Smooth muscle cell of the brain vasculature (primary cell): ENCODE measurements at regions not wholly inside any gene's neighbourhood (a gene's known extent, or its start where the extent isn't known, plus 50 kb on each side); places are given as distances from the start of the nearest gene placed in this dataset.

Source experiments
- DNase-seq: peaks from one replicate; pipeline ENCODE4 v3.0.0-alpha.2; 2012; ENCODE audit warnings: low read depth, low spot score

DNA sequence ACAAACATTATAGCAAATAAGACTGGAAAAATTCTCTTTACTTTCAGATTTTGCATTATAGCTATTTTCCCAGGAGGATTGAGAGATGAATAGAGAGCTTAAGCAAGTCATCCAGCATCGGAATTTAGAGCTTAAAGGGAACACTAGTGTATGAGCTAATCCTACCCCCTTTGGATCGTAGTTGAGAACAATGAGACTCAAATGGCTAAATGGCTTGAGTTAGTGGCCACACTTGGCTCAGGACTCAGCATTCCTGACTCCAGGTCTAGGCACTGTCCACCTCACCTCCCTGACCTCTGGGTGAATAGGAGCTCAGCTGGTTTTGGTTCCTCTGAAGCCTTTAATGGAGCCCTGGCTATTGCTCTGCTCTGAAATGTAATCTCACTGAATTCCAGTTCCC, 97.5 kb upstream of the CXCR4 start:
- no peak for DNase-seq

DNA sequence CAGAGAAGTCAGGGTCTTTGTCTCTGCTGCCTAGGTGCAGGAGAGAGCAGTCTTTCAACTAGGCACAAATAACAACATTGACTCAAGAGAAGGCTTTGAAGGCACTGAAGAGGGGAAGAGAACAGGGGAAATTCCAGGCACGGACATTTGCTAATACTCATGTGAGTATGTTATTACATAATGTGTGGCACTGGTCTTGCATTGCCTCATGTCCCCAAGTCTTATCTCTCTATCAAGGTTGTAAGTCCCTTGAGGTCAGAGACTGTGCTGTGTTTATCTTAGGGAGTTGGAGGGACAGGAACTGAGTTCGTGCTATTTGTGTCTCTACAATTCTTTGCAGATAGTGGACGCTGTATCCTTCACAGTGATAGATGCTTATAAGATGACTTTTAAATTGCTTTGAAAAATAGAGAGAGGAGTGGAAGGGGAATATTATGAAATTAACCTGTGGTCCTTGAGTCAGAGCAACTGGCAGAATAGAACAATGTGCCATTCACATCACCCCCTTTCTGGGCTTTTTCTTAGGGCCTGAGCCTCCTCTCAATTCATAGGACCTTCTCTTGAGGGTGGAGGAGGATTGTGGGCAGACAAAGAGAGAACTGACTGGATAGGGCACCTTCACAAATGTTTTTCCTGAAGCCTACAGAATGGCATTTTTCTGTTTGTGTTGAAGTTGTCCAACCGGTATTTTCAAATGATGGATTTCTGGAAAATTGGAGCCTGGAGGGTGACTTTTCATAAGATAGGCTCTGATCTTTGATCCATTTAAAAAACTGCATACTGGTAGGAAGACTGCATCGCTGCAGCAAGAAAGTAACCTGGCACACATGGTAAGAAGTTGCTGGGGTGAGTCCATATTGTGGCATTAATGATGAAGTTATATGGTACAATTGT, 96.6 kb upstream of the CXCR4 start:
- no peak for DNase-seq

DNA sequence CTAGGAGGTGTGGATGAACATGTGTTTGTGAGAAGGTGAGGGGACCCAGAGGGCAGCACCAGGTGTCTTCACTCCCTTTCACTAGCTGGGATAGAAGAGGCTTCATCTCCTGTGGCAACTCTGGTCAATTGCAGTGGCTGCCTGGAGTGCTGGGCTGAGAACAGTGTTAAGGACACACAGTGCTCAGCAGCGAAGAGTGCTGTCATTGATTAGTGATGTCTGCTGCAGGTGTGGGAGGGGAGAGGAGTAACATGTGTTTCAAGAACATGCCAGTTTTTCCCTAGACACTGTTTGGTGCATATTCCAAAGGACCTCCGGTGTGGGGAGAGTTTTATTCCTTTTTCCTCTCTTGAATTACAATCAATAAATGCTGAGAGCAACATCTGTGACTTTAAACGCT, 95.9 kb upstream of the CXCR4 start:
- no peak for DNase-seq

GRCh38 chr2:136212426-136213378, 94.8 kb upstream of the CXCR4 start:
- no peak for DNase-seq

DNA sequence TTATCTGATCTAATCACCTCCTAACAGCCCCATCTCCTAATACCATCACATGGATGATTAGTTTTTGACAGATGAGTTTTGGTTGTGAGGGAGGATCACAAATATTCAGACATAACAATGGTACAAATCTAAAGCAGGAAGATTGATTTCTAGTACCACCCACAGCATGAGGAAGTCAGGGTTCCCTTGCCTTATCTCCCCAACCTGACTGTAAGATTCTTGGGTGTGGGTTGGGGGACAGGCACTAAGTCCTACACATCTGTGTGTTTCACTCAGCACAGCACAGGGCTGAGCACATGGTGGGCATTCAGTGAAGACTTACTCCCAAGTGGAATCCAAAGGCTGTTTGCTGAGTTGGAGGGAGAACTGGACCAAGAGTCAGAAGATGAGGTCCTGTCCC, 93.8 kb upstream of the CXCR4 start:
- DNase-seq: no peak

DNA sequence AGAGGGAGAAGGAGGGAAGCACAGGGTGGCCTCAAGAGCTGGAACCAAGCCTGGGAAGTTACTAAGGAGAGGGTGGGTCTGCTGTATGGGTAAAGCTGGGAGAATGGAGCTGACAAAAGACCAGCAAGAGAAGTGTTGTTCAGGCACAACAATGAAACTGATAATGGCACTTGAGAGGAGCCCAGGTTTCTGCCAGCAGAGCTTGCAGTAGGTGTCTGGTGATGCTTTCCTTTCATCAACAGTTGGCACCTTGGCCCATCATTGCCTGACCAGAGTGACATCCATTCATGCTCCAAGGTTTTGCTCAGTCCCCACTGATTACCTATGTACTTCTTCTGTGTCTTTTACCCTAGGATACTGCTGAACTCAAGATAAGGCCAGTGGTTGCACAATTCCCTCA, 92.9 kb upstream of the CXCR4 start:
- no peak for DNase-seq

GRCh38 chr2:136210455-136210805, 92.5 kb upstream of the CXCR4 start:
- no peak for DNase-seq

- no peak for DNase-seq
Measured at GRCh38 chr2:136209561-136210454, 91.9 kb upstream of the CXCR4 start.

- DNase-seq: no peak
Measured at GRCh38 chr2:136208682-136209420, 90.9 kb upstream of the CXCR4 start.

- DNase-seq: no peak
Measured at GRCh38 chr2:136207665-136208064, 89.7 kb upstream of the CXCR4 start.

DNA sequence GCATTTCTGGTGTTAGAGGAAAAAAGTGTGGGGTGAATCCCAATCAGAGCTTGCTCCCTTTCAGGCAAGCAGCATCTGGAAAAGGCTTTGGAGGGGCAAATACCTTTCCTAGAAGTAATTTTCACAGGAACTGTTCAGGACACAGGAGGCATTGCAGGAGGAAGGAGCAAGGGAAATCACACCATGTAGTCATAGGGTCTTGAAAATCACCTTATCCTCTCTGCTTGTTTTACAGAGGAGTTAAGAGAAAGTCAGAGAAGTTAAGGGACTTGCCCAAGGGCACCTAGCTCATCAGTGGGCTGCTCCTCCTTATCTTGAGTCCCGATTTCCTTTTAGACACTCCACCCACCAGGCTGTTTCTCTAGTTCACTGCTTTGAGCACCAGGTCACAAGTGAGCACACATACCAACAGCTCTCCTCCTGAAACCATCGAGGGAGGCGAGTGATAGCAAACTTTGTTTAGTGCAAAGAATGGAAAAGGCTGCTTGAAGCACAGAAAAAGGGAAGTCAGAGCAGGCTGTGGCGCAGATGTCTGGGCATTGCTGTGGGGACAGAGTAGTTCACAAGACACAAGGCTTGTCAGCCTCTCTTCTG, 89.2 kb upstream of the CXCR4 start:
- DNase-seq: no peak

GRCh38 chr2:136206613-136207012, 88.7 kb upstream of the CXCR4 start:
- DNase-seq: no peak

- DNase-seq: no peak
Measured at GRCh38 chr2:136205615-136206014, 87.7 kb upstream of the CXCR4 start.

- DNase-seq: no peak
Measured at GRCh38 chr2:136204971-136205370, 87.0 kb upstream of the CXCR4 start.

DNA sequence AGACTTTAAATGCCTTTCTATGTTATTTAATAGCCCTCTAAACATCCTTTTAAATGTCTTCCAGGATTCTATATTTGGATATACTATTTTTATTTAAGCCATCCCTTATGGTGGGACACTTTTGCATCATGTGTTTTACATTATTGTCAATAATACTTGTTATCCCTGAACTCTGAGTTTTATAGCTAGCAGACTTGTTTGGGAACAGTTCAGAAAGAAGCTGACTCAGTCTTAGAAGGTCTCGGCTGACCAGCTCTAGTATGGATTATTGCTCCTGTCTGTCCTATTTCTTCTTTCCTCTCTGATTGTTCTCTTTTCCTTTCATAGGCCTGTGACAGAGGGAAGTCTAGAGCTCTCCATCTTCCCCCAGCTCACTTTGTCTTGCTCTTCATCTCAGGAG, 77.3 kb upstream of the CXCR4 start:
- no peak for DNase-seq

DNA sequence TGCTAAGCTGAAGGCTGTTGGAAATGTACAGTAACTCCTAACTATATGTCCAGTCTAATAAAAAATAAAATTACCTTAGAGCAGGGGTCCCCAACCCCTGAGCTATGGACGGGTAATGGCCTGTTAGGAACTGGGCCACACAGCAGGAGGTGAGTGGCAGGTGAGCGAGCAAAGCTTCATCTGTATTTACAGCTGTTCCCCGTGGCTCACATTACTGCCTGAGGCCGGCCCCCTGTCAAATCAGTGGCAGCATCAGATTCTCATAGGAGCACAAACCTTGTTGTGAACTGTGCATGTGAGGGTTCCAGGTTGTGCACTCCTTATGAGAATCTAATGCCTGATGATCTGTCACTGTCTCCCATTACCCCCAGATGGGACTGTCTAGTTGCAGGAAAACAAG, 73.1 kb upstream of the CXCR4 start:
- no peak for DNase-seq

- DNase-seq: no peak
Measured at GRCh38 chr2:136189221-136189782, 71.4 kb upstream of the CXCR4 start.

DNA sequence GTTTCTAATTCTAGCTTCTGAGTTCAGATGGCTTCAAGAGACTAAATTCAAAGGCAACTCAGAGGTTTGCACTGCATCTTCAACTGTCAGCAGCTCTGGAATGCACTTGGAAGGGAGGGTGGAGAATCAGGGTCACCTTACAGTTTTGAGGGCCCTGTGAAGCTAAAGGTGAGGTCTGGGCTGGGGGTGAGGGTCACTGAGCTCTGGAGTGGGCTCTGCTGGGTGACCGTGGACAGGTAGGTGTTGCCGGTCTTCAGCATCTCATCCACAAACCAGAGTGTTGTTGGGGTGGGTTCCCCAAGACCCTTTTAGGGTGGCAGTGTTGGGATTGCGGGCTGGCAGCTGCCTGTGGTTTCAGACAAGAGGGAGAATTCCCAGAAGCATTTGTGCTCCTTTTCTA, 70.1 kb upstream of the CXCR4 start:
- DNase-seq: no peak

GRCh38 chr2:136185981-136186776, 68.2 kb upstream of the CXCR4 start:
- DNase-seq: no peak
